ENCODE measurements at regions not wholly inside any gene's neighbourhood (a gene's known extent, or its start where the extent isn't known, plus 50 kb on each side); places are given as distances from the start of the nearest gene placed in this dataset.

GRCh38 chr12:108053512-108053911 lies 75.6 kb upstream of the WSCD2 start:
- Histone ChIP-seq H3K9me3 (ENCODE audit: insufficient read depth, low read length) (no peaks in the 10 kb centered on the region), H3K79me2 (ENCODE audit: low read length) (no peaks in the 10 kb centered on the region), H3K4me3 (ENCODE audit: low read length) (no peak overlapping the region), H2AFZ (ENCODE audit: low read depth, low read length) (no peak overlapping the region), H3K4me2 (ENCODE audit: low read length) (no peak overlapping the region), H3K4me1 (ENCODE audit: low read length) (no peaks in the 10 kb centered on the region), H3K27me3 (ENCODE audit: low read depth, low read length) (peaks cover 67% of the 10 kb centered on the region), H3K9ac (ENCODE audit: low read length) (no peak overlapping the region), H3K36me3 (replicated peaks; ENCODE audit: low read depth, low read length) (no peaks in the 10 kb centered on the region), H3K27ac (ENCODE audit: low read length) (no peak overlapping the region), H4K20me1 (ENCODE audit: insufficient read depth, low read length) (no peaks in the 10 kb centered on the region)
- TF ChIP-seq EZH2phosphoT487 (IDR thresholded peaks at IDR 0.05; ENCODE audit: low read depth) (no peak), CTCF (IDR thresholded peaks at IDR 0.05; ENCODE audit: low read depth, low read length) (no peak)

- no peaks in the 10 kb centered on the region for H4K20me1 ChIP-seq (ENCODE audit: insufficient read depth, low read length)
- no peak overlapping the region for H2AFZ ChIP-seq (ENCODE audit: low read depth, low read length)
- no peak for TF ChIP-seq EZH2phosphoT487 (IDR thresholded peaks at IDR 0.05; ENCODE audit: low read depth)
- no peak for TF ChIP-seq CTCF (IDR thresholded peaks at IDR 0.05; ENCODE audit: low read depth, low read length)
- H3K9me3 ChIP-seq (ENCODE audit: insufficient read depth, low read length), result no peaks in the 10 kb centered on the region
- no peak overlapping the region for H3K27ac ChIP-seq (ENCODE audit: low read length)
- H3K79me2 ChIP-seq (ENCODE audit: low read length), result no peaks in the 10 kb centered on the region
- H3K36me3 ChIP-seq (replicated peaks; ENCODE audit: low read depth, low read length), result no peaks in the 10 kb centered on the region
- H3K9ac ChIP-seq (ENCODE audit: low read length), result no peak overlapping the region
- no peak overlapping the region for H3K4me3 ChIP-seq (ENCODE audit: low read length)
- no peak overlapping the region for H3K4me2 ChIP-seq (ENCODE audit: low read length)
- H3K4me1 ChIP-seq (ENCODE audit: low read length), result no peaks in the 10 kb centered on the region
- H3K27me3 ChIP-seq (ENCODE audit: low read depth, low read length), result peaks cover 71% of the 10 kb centered on the region
These were observed 74.6 kb upstream of the WSCD2 start for GRCh38 chr12:108054496-108054895.

- Histone ChIP-seq H3K4me1 (ENCODE audit: low read length) (no peaks in the 10 kb centered on the region), H3K27ac (ENCODE audit: low read length) (no peak overlapping the region), H3K4me3 (ENCODE audit: low read length) (no peak overlapping the region), H3K36me3 (replicated peaks; ENCODE audit: low read depth, low read length) (no peaks in the 10 kb centered on the region), H3K79me2 (ENCODE audit: low read length) (no peaks in the 10 kb centered on the region), H3K9me3 (ENCODE audit: insufficient read depth, low read length) (no peaks in the 10 kb centered on the region), H3K27me3 (ENCODE audit: low read depth, low read length) (peaks cover 72% of the 10 kb centered on the region), H3K4me2 (ENCODE audit: low read length) (no peak overlapping the region), H3K9ac (ENCODE audit: low read length) (no peak overlapping the region), H4K20me1 (ENCODE audit: insufficient read depth, low read length) (no peaks in the 10 kb centered on the region), H2AFZ (ENCODE audit: low read depth, low read length) (no peak overlapping the region)
- TF ChIP-seq EZH2phosphoT487 (IDR thresholded peaks at IDR 0.05; ENCODE audit: low read depth) (no peak), CTCF (IDR thresholded peaks at IDR 0.05; ENCODE audit: low read depth, low read length) (no peak)
These were observed 73.9 kb upstream of the WSCD2 start for GRCh38 chr12:108055141-108055540.

GRCh38 chr12:108060067-108060466 lies 69.0 kb upstream of the WSCD2 start:
- TF ChIP-seq CTCF (IDR thresholded peaks at IDR 0.05; ENCODE audit: low read depth, low read length), result no peak
- TF ChIP-seq EZH2phosphoT487 (IDR thresholded peaks at IDR 0.05; ENCODE audit: low read depth), result no peak
- no peak overlapping the region for H3K27ac ChIP-seq (ENCODE audit: low read length)
- no peaks in the 10 kb centered on the region for H3K9me3 ChIP-seq (ENCODE audit: insufficient read depth, low read length)
- no peaks in the 10 kb centered on the region for H3K36me3 ChIP-seq (replicated peaks; ENCODE audit: low read depth, low read length)
- no peak overlapping the region for H3K9ac ChIP-seq (ENCODE audit: low read length)
- H3K27me3 ChIP-seq (ENCODE audit: low read depth, low read length), result peaks cover 79% of the 10 kb centered on the region
- H3K4me2 ChIP-seq (ENCODE audit: low read length), result no peak overlapping the region
- no peaks in the 10 kb centered on the region for H3K4me1 ChIP-seq (ENCODE audit: low read length)
- no peak overlapping the region for H2AFZ ChIP-seq (ENCODE audit: low read depth, low read length)
- no peaks in the 10 kb centered on the region for H4K20me1 ChIP-seq (ENCODE audit: insufficient read depth, low read length)
- no peak overlapping the region for H3K4me3 ChIP-seq (ENCODE audit: low read length)
- no peaks in the 10 kb centered on the region for H3K79me2 ChIP-seq (ENCODE audit: low read length)
